RWPE1 (cell line): ENCODE measurements at regions not wholly inside any gene's neighbourhood (a gene's known extent, or its start where the extent isn't known, plus 50 kb on each side); places are given as distances from the start of the nearest gene placed in this dataset.

Experiments
- CTCF ChIA-PET: fragments of 350-600 bp; sonication (Branson Sonifier 250); formaldehyde crosslinking; extraction: SDS; loops from one replicate; lab custom pipeline; 2021; lab: Yijun Ruan, JAX
- POLR2A ChIA-PET: fragments of 400-600 bp; formaldehyde crosslinking; extraction: SDS; loops from one replicate; lab custom pipeline; 2020; ENCODE audit warnings: antibody characterized with exemption; ENCODE audit not compliant: low non-redundant PET; lab: Yijun Ruan, JAX
- DNase-seq: peaks from one replicate; pipeline ENCODE4 v3.0.0; 2012; ENCODE audit warnings: low spot score
- H3K27ac ChIP-seq: fragments of 450-650 bp; 2 replicates; pipeline ENCODE4 v1.5.1; 2017
- TF ChIP-seq, protein P1 (sequence below): fragments of 450-650 bp; conservative IDR thresholded peaks from 2 replicates; pipeline ENCODE4 v1.5.1; 2017; ENCODE audit warnings: low read depth, mild to moderate bottlenecking

DNA sequence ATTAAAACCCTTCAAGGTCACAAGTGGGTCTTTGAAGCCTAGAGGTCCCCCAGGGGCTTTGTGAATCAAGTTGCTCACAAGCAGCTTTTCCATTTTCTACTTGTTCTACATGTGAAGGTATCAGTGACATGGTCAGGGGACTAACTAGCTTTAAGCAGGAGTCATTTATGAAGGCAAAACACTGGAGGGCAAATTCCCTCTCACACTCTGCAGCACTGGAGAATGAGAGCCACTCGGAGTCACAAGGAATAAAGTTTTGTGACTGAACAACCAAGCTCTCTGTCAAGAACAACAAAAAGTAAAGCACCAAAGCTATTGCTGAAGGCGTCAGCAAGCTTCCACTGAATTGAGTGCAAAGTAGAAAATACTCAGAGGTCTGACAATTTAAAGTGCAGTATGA lies 609.0 kb downstream of the EDEM1 start:
- CTCF ChIA-PET, result no interaction called here
- POLR2A ChIA-PET, result no interaction called here

GRCh38 chr3:5798809-5799208 lies 611.3 kb downstream of the EDEM1 start:
- CTCF ChIA-PET, result interaction anchor here (0.7 kb wide), 1 partner anchor 1547 kb away, joined by 3 read pairs; no protein-coding TSS in a partner anchor
- H3K27ac ChIP-seq, result no peak overlapping the region
- TF ChIP-seq, protein P1, sequence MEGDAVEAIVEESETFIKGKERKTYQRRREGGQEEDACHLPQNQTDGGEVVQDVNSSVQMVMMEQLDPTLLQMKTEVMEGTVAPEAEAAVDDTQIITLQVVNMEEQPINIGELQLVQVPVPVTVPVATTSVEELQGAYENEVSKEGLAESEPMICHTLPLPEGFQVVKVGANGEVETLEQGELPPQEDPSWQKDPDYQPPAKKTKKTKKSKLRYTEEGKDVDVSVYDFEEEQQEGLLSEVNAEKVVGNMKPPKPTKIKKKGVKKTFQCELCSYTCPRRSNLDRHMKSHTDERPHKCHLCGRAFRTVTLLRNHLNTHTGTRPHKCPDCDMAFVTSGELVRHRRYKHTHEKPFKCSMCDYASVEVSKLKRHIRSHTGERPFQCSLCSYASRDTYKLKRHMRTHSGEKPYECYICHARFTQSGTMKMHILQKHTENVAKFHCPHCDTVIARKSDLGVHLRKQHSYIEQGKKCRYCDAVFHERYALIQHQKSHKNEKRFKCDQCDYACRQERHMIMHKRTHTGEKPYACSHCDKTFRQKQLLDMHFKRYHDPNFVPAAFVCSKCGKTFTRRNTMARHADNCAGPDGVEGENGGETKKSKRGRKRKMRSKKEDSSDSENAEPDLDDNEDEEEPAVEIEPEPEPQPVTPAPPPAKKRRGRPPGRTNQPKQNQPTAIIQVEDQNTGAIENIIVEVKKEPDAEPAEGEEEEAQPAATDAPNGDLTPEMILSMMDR, result no peak
- POLR2A ChIA-PET, result no interaction called here
- no peak for DNase-seq

More for the DNA sequence above, 609.0 kb downstream of the EDEM1 start:
- no peak overlapping the region for H3K27ac ChIP-seq
- TF ChIP-seq, protein P1, result no peak
- DNase-seq, result no peak

- ChIA-PET CTCF (interaction anchor here (0.7 kb wide), 1 partner anchor 1547 kb away, joined by 3 read pairs; no protein-coding TSS in a partner anchor), POLR2A (no interaction called here)
- TF ChIP-seq, protein P1, result no peak
- no peak overlapping the region for H3K27ac ChIP-seq
- DNase-seq, result no peak
These were observed 611.9 kb downstream of the EDEM1 start for GRCh38 chr3:5799398-5799797.

GRCh38 chr3:5800965-5801364 lies 613.5 kb downstream of the EDEM1 start:
- POLR2A ChIA-PET, result no interaction called here
- H3K27ac ChIP-seq, result no peak overlapping the region
- TF ChIP-seq, protein P1, result no peak
- DNase-seq, result no peak
- CTCF ChIA-PET, result no interaction called here

GRCh38 chr3:5806192-5806591 lies 618.7 kb downstream of the EDEM1 start:
- DNase-seq, result no peak

GRCh38 chr3:5809586-5810246 lies 622.2 kb downstream of the EDEM1 start:
- no peak for DNase-seq
- POLR2A ChIA-PET, result no interaction called here
- CTCF ChIA-PET, result interaction anchor here (0.6 kb wide), 1 partner anchor 241 kb away, joined by 4 read pairs; no protein-coding TSS in a partner anchor
- H3K27ac ChIP-seq, result no peak overlapping the region
- TF ChIP-seq, protein P1, result no peak

More at GRCh38 chr3:5806192-5806591, 618.7 kb downstream of the EDEM1 start:
- H3K27ac ChIP-seq, result no peak overlapping the region
- TF ChIP-seq, protein P1, result no peak
- CTCF ChIA-PET, result no interaction called here
- POLR2A ChIA-PET, result no interaction called here
